HEK293 (cell line): ENCODE measurements at regions not wholly inside any gene's neighbourhood (a gene's known extent, or its start where the extent isn't known, plus 50 kb on each side); places are given as distances from the start of the nearest gene placed in this dataset.

Experiments used
- CTCF ChIA-PET: fragments of 350-600 bp; formaldehyde crosslinking; extraction: SDS; loops from one replicate; lab custom pipeline; 2021; ENCODE audit warnings: antibody characterized with exemption; lab: Yijun Ruan, JAX
- POLR2A ChIA-PET: fragments of 300-600 bp; formaldehyde crosslinking; extraction: SDS; loops from one replicate; lab custom pipeline; 2020; ENCODE audit warnings: antibody characterized with exemption, inconsistent platforms; lab: Yijun Ruan, JAX
- H3K27ac ChIP-seq: fragments of 200-500 bp; sonication (Bioruptor generic); 2 replicates; pipeline ENCODE4 v1.5.1; 2014; ENCODE audit warnings: low read depth, low read length, control low read depth, inconsistent platforms; ENCODE audit errors: extremely low read depth
- H3K36me3 ChIP-seq, 2 experiments: fragments of 200-500 bp in 1 of 2; sonication (Bioruptor generic) in 1 of 2; 1 replicate in 1 of 2; 2 replicates in 1 of 2; pipeline ENCODE4 v1.5.1; 2014 to 2017; ENCODE audit warnings: inconsistent platforms in 2 of 2, low read length in 2 of 2; ENCODE audit not compliant: control insufficient read depth in 2 of 2, insufficient read depth in 1 of 2
- H3K4me1 ChIP-seq: fragments of 200-500 bp; sonication (Bioruptor generic); 2 replicates; pipeline ENCODE4 v1.5.1; 2014; ENCODE audit warnings: mild to moderate bottlenecking, low read length, inconsistent platforms; ENCODE audit not compliant: control insufficient read depth, insufficient read depth
- H3K4me3 ChIP-seq: 2 replicates; pipeline ENCODE4 v1.5.1; 2011; ENCODE audit warnings: low read depth, mild to moderate bottlenecking, control low read depth, low read length, moderate library complexity
- H3K9me3 ChIP-seq: fragments of 200-500 bp; sonication (Bioruptor generic); 2 replicates; pipeline ENCODE4 v1.5.1; 2014; ENCODE audit warnings: low read depth, low read length, inconsistent platforms; ENCODE audit not compliant: control insufficient read depth, insufficient read depth
- EGR2 ChIP-seq: fragments of 450-650 bp; formaldehyde crosslinking; IDR thresholded peaks from 2 replicates; pipeline ENCODE4 v1.5.1; 2016; ENCODE audit warnings: low read depth, missing biosample characterization, missing genetic modification characterization
- HOXA7 ChIP-seq: sonication (generic); formaldehyde crosslinking; IDR thresholded peaks from 2 replicates; pipeline ENCODE4 v1.8.1; 2022; ENCODE audit warnings: missing genetic modification reagents, borderline replicate concordance
- MEIS1 ChIP-seq: sonication (generic); formaldehyde crosslinking; IDR thresholded peaks from 2 replicates; pipeline ENCODE4 v1.8.1; 2022; ENCODE audit warnings: missing genetic modification reagents, mild to moderate bottlenecking, borderline replicate concordance
- ZBTB1 ChIP-seq: fragments of 450-650 bp; formaldehyde crosslinking; IDR thresholded peaks from 2 replicates; pipeline ENCODE4 v1.5.1; 2016; ENCODE audit warnings: missing biosample characterization, missing genetic modification characterization
- ZBTB17 ChIP-seq: fragments of 450-650 bp; formaldehyde crosslinking; IDR thresholded peaks from 2 replicates; pipeline ENCODE4 v1.5.1; 2016; ENCODE audit warnings: missing biosample characterization, missing genetic modification characterization
- ZFP3 ChIP-seq: fragments of 450-650 bp; formaldehyde crosslinking; IDR thresholded peaks from 2 replicates; pipeline ENCODE4 v1.5.1; 2016; ENCODE audit warnings: low read depth, missing biosample characterization, missing genetic modification characterization
- ZNF239 ChIP-seq: fragments of 450-650 bp; formaldehyde crosslinking; IDR thresholded peaks from 2 replicates; pipeline ENCODE4 v1.5.1; 2016; ENCODE audit warnings: missing biosample characterization, missing genetic modification characterization
- ZNF302 ChIP-seq: fragments of 450-650 bp; formaldehyde crosslinking; IDR thresholded peaks from 2 replicates; pipeline ENCODE4 v1.5.1; 2016; ENCODE audit warnings: missing biosample characterization, missing genetic modification characterization, low read depth
- ZNF37A ChIP-seq: fragments of 450-650 bp; IDR thresholded peaks from 2 replicates; pipeline ENCODE4 v1.5.1; 2018; ENCODE audit warnings: missing biosample characterization, missing genetic modification characterization
- ZNF521 ChIP-seq: fragments of 450-650 bp; formaldehyde crosslinking; IDR thresholded peaks from 2 replicates; pipeline ENCODE4 v1.5.1; 2017; ENCODE audit warnings: missing biosample characterization, mild to moderate bottlenecking, missing genetic modification characterization
- ZNF544 ChIP-seq: fragments of 450-650 bp; formaldehyde crosslinking; IDR thresholded peaks from 2 replicates; pipeline ENCODE4 v1.5.0; 2017; ENCODE audit warnings: missing biosample characterization, missing genetic modification characterization
- ZNF560 ChIP-seq: fragments of 450-650 bp; formaldehyde crosslinking; IDR thresholded peaks from 2 replicates; pipeline ENCODE4 v1.5.1; 2017; ENCODE audit warnings: missing biosample characterization, missing genetic modification characterization, borderline replicate concordance
- ZNF660 ChIP-seq: fragments of 450-650 bp; IDR thresholded peaks from 2 replicates; pipeline ENCODE4 v1.5.1; 2018; ENCODE audit warnings: missing biosample characterization, mild to moderate bottlenecking, missing genetic modification characterization
- ZNF792 ChIP-seq: fragments of 450-650 bp; formaldehyde crosslinking; IDR thresholded peaks from 2 replicates; pipeline ENCODE4 v1.5.1; 2016; ENCODE audit warnings: missing biosample characterization, missing genetic modification characterization
- TF ChIP-seq, protein P1 (sequence below): fragments of 450-650 bp; formaldehyde crosslinking; IDR thresholded peaks from 2 replicates; pipeline ENCODE4 v1.5.1; 2016; ENCODE audit warnings: missing biosample characterization, missing genetic modification characterization, borderline replicate concordance

DNA sequence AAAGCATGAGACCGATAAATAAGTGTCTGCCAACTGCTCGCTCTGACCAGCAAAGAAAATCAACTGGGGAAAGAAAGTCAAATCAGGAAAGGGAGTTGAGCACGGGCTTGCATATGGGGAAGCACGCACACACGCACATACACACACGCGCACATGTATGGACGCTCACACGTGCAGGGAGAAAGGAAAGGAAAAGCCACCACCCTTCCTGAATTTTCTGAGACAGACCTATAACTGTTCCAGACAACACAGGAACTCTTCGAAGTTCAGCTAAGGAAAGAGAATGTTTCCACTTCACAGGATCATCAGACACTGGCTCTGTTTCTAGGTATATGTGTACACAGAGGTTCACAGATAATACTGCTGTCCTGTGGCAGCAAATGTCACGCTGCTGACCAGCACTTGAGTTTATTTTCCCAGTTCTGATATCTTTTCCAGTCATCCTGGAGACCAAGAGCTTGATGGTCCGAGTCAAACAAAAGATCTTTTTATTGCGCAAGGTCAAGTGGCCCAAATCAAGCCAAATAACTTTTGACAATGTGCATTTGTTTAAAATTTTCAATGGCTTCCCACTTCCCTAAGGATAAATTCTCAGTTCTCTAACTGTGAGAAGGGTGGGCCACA lies 82.1 kb upstream of the TMCC3 start:
- Histone ChIP-seq H3K27ac (no peak overlapping the region), H3K9me3 (no peaks in the 10 kb centered on the region), H3K4me1 (no peaks in the 10 kb centered on the region), H3K4me3 (no peak overlapping the region), H3K36me3 (no peaks in the 10 kb centered on the region)
- CTCF ChIA-PET, result interaction anchor here (0.8 kb wide), 1 partner anchor 9 kb away, joined by 3 read pairs; no protein-coding TSS in a partner anchor
- TF ChIP-seq ZNF544 (tag by site-specific recombination) (no peak), ZNF302 (tag by site-specific recombination) (no peak), ZNF239 (tag by site-specific recombination) (no peak), HOXA7 (CRISPR knock-in tag) (no peak)
- TF ChIP-seq, protein P1, sequence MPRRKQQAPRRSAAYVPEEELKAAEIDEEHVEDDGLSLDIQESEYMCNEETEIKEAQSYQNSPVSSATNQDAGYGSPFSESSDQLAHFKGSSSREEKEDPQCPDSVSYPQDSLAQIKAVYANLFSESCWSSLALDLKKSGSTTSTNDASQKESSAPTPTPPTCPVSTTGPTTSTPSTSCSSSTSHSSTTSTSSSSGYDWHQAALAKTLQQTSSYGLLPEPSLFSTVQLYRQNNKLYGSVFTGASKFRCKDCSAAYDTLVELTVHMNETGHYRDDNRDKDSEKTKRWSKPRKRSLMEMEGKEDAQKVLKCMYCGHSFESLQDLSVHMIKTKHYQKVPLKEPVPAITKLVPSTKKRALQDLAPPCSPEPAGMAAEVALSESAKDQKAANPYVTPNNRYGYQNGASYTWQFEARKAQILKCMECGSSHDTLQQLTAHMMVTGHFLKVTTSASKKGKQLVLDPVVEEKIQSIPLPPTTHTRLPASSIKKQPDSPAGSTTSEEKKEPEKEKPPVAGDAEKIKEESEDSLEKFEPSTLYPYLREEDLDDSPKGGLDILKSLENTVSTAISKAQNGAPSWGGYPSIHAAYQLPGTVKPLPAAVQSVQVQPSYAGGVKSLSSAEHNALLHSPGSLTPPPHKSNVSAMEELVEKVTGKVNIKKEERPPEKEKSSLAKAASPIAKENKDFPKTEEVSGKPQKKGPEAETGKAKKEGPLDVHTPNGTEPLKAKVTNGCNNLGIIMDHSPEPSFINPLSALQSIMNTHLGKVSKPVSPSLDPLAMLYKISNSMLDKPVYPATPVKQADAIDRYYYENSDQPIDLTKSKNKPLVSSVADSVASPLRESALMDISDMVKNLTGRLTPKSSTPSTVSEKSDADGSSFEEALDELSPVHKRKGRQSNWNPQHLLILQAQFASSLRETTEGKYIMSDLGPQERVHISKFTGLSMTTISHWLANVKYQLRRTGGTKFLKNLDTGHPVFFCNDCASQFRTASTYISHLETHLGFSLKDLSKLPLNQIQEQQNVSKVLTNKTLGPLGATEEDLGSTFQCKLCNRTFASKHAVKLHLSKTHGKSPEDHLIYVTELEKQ (tag by site-specific recombination), result no peak
- POLR2A ChIA-PET, result no interaction called here

DNA sequence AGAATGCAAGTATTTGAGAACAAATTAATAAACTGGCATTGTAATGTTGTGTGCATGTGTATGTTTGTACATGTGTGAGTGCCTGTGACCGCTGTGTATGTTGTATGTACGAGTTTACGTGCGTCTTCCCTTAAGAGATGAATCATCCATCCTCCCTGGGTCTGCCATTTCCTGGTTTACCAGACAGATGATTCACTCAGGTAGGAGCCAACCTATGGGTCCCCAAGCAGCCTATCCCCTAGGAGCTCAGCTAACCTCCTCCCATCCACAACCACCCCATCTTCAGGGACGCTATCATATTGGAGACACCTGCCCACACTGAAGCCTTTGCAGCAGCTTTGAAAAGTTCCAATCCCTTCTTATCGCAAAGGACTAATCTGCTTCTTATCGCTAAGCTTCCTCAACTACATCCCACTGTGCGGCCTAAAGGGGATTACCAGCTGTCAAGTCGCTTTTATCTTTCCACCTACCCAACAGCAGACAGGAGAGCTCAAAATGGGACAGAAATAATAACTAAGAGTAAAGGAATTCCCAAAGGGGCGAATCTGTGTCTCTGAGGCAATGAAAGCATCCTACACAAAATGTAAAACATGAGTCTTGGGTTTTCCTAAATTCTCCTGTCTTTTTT lies 81.5 kb upstream of the TMCC3 start:
- ChIA-PET CTCF (interaction anchor here (0.8 kb wide), 1 partner anchor 9 kb away, joined by 3 read pairs; no protein-coding TSS in a partner anchor), POLR2A (interaction anchor here (0.5 kb wide), 1 partner anchor 1774 kb away, joined by 3 read pairs; no protein-coding TSS in a partner anchor)
- H3K27ac ChIP-seq, result no peak overlapping the region
- H3K4me1 ChIP-seq, result no peaks in the 10 kb centered on the region
- no peak for TF ChIP-seq ZNF660 (tag by site-specific recombination)
- no peak for TF ChIP-seq ZNF521 (tag by site-specific recombination)
- TF ChIP-seq MEIS1 (CRISPR knock-in tag), result no peak
- no peak overlapping the region for H3K4me3 ChIP-seq
- H3K9me3 ChIP-seq, result no peaks in the 10 kb centered on the region
- no peaks in the 10 kb centered on the region for H3K36me3 ChIP-seq

DNA sequence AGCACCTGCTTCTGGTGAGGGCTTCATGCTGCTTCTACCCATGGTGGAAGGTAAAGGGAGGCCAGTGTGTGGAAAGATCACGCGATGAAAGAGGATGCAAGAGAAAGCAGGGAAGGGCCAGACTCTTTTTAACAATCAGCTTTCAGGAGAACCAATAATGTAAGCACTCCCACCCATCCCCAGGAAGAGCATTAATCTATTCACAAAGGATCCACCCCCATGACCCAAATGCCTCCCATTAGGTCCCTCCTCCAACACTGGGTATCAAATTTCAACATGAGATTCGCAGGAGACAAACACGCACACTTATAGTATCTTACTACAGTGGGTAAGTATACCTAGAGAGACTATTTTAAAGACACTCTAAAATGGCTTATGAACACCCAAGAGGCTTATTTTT lies 80.5 kb upstream of the TMCC3 start:
- POLR2A ChIA-PET, result interaction anchor here (0.5 kb wide), 1 partner anchor 1775 kb away, joined by 3 read pairs; no protein-coding TSS in a partner anchor
- no peak overlapping the region for H3K4me3 ChIP-seq
- no peaks in the 10 kb centered on the region for H3K36me3 ChIP-seq
- no peaks in the 10 kb centered on the region for H3K9me3 ChIP-seq
- no peak overlapping the region for H3K27ac ChIP-seq
- CTCF ChIA-PET, result interaction anchor here (0.6 kb wide), 2 partner anchors 51 to 172 kb away, joined by 3 read pairs; no protein-coding TSS in a partner anchor
- H3K4me1 ChIP-seq, result no peaks in the 10 kb centered on the region
- peak; percentile 26; the same call in 1 of the 2 replicates for TF ChIP-seq EGR2 (tag by site-specific recombination)
- TF ChIP-seq ZNF37A (tag by site-specific recombination), result no peak

DNA sequence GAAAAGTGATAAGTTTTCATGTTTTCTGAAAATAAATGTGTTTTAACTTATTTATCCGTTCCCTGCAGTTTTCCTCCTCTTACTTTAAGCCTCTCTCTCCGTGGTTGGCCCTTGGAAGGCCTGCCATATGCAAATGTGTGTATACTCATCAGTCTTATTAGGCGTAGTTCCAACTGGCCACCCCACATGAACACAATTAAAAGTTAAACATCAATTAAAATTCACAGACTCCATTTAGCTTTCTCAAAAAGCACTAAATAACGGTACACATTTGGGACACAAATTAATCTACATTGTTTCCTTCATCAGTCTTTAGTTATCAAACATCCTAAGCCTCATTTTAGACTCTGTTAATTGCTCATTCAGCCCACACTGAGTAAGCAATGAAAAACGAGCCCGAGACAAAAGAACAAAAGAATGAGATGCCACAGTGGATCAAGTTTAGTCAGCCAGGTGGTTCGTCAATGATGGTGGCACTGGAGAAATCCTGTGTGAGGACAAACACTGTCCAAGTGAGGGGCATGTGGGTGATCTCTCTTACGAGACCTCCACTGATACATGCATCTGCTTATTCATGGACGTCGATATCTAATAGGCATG lies 76.0 kb upstream of the TMCC3 start:
- no peaks in the 10 kb centered on the region for H3K4me1 ChIP-seq
- H3K27ac ChIP-seq, result no peak overlapping the region
- TF ChIP-seq ZNF560 (tag by site-specific recombination) (no peak), ZFP3 (tag by site-specific recombination) (no peak), ZBTB1 (tag by site-specific recombination) (no peak), ZBTB17 (tag by site-specific recombination) (no peak), ZNF792 (tag by site-specific recombination) (no peak)
- H3K4me3 ChIP-seq, result no peak overlapping the region
- H3K9me3 ChIP-seq, result no peaks in the 10 kb centered on the region
- POLR2A ChIA-PET, result no interaction called here
- no peaks in the 10 kb centered on the region for H3K36me3 ChIP-seq
- CTCF ChIA-PET, result no interaction called here
